Fibroblast of the aortic adventitia (primary cell): ENCODE measurements at regions not wholly inside any gene's neighbourhood (a gene's known extent, or its start where the extent isn't known, plus 50 kb on each side); places are given as distances from the start of the nearest gene placed in this dataset.

ENCODE experiments used
- DNase-seq: peaks from one replicate; pipeline ENCODE4 v3.0.0-alpha.2; 2010; ENCODE audit warnings: low read depth
- H3K4me3 ChIP-seq: 2 replicates; pipeline ENCODE4 v1.5.1; 2011; ENCODE audit warnings: low read depth, mild to moderate bottlenecking, control low read depth, low read length, moderate library complexity
- CTCF ChIP-seq: IDR thresholded peaks from 2 replicates; pipeline ENCODE4 v1.5.1; 2011; ENCODE audit warnings: mild to moderate bottlenecking, low read length, control low read depth, inconsistent platforms; ENCODE audit not compliant: insufficient read depth

- no peak overlapping the region for H3K4me3 ChIP-seq
- peak; percentile 33 for DNase-seq
- no peak for TF ChIP-seq CTCF
Observed at GRCh38 chr12:58069268-58069963, 128.0 kb downstream of the ATP23 start.

- DNase-seq: no peak
- TF ChIP-seq CTCF: no peak
- no peak overlapping the region for H3K4me3 ChIP-seq
Observed at GRCh38 chr12:58071994-58072393, 130.6 kb downstream of the ATP23 start.

- DNase-seq: no peak
- H3K4me3 ChIP-seq: no peak overlapping the region
- no peak for TF ChIP-seq CTCF
Observed at GRCh38 chr12:58074259-58074658, 132.9 kb downstream of the ATP23 start.

- H3K4me3 ChIP-seq: no peak overlapping the region
- no peak for DNase-seq
Observed at GRCh38 chr12:58079806-58080205, 138.4 kb downstream of the ATP23 start.

GRCh38 chr12:58081488-58081887, 140.1 kb downstream of the ATP23 start:
- H3K4me3 ChIP-seq: no peak overlapping the region
- no peak for DNase-seq

More at GRCh38 chr12:58079806-58080205, 138.4 kb downstream of the ATP23 start:
- no peak for TF ChIP-seq CTCF

GRCh38 chr12:58082996-58083395, 141.6 kb downstream of the ATP23 start:
- no peak for DNase-seq
- no peak overlapping the region for H3K4me3 ChIP-seq
- no peak for TF ChIP-seq CTCF

More at GRCh38 chr12:58081488-58081887, 140.1 kb downstream of the ATP23 start:
- TF ChIP-seq CTCF: no peak

GRCh38 chr12:58086006-58086405, 144.6 kb downstream of the ATP23 start:
- DNase-seq: no peak
- TF ChIP-seq CTCF: no peak
- H3K4me3 ChIP-seq: no peak overlapping the region
